NOMO-1 treated with dmso at 0.1 percent for 144 hours (cell line): ENCODE measurements at regions not wholly inside any gene's neighbourhood (a gene's known extent, or its start where the extent isn't known, plus 50 kb on each side); places are given as distances from the start of the nearest gene placed in this dataset.
"Not testable (repeated sequence)": the region's sequence is repeated elsewhere in the genome, so short reads cannot be mapped to it uniquely, and the experiment has no call there.

Experiments
- DNase-seq: peaks from one replicate; lab custom pipeline; 2025; ENCODE audit not compliant: unreplicated experiment; lab: John Stamatoyannopoulos, UW

- DNase-seq: no peak
Measured at GRCh38 chr15:26261966-26262365, 398.8 kb upstream of the ATP10A start.

DNA sequence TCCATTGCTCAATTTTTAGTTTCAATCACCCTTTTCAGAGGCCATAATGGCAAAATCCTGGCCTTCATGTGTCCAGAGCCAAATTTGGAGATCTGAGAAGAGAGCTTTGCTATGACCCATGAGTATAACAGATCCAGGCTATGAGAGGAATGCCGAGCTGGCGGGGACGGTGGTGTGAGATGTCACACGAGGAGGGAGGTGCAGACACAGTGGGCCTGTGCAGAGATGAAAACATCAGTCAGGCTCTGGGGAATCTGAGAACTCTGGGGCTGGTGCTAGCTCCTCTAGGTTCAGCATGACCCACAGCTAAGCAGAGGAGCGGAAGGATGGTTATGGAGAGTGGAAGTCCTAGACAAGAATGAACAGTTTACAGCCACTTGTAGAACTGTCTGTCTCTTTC, 398.3 kb upstream of the ATP10A start:
- no peak for DNase-seq

DNA sequence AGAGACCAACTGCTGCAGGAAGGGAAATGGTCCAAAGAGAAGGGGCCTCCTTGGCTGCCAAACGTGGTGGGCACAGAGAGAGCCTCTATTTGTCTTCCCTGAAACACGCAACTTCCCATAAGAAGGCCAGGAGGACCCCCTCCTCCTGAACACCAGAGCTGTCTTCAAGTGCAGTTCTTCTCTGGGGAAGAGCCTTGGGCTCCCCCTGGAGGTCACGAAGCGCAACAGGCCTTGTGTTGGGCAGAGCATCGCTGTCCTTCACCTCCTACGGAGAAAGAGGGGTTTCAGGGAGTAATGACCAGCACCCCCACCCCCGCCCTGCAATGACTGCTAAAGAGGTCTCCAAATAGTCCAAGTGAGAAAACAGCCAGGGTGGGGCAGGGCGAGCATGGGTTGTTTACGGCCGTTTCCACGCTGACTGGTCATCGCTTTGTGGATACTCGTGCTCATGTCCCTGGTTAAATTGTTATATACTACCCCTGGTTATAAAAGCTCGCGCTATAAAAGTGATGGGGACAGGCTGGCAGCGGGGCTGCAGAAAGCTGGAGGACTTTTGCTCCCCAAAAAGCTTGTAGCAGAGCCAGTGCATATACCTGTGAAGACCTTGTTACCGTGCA, 397.5 kb upstream of the ATP10A start:
- no peak for DNase-seq

DNA sequence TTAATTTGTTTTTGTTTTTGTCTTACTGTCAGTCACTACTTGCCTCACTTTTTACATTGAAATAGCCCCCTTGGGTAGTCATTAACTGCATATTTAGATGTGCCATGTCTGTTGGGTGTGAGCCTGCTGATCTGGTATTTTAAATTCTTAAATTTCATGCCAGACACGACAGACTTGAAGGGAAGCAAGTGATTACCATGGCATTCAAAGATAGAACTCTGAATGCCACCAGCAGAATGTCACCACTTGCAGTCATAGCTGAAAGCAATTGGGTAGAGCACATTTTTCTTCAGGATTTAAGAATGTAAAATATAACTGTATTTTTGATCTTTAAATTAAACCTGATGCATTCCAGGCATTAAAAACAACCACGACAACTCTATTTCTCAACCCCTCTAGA, 396.5 kb upstream of the ATP10A start:
- DNase-seq: no peak

GRCh38 chr15:26244782-26245181, 381.7 kb upstream of the ATP10A start:
- DNase-seq: not testable (repeated sequence)

DNA sequence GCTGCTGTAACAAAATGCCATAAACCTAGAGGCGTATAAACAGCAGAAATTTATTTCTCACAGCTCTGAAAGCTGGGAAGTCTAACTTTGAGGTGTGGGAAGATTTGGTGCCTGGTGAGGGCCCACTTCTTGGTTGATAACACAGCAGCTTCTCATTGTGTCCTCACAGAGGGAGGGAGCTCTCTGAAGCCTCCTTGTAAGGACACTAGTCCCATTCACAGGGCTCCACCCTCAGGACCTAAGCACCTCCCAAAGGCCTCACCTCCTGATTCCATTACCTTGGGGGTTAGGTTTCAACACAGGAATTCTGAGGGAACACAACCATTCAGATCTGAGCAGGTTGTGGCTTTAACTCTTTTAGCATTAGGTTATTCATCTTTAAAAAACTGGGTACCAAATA, 380.3 kb upstream of the ATP10A start:
- no peak for DNase-seq

- DNase-seq: no peak
Measured at GRCh38 chr15:26242565-26243071, 379.5 kb upstream of the ATP10A start.

DNA sequence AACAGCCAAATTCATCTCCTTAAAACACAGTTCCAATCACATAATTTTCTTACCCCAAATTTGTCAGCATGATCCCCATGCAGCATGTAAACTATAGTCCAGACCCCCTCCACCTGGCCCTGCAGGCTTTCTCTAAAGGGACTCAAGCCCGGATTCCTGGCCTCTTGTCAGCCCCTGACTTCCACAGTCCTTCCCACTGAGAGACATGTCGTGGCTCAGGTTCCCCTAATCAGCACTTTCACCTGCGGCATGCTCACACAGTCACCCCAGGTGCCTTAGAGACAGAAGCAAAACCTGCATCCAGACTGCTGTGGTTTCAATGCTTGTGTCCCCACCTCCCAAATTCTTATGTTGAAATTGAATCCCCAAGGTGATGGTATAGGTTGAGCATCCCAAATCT, 372.7 kb upstream of the ATP10A start:
- DNase-seq: no peak

GRCh38 chr15:26234976-26235767, 372.0 kb upstream of the ATP10A start:
- no peak for DNase-seq

- no peak for DNase-seq
Measured at GRCh38 chr15:26232691-26233090, 369.6 kb upstream of the ATP10A start.

- DNase-seq: no peak
Measured at GRCh38 chr15:26231096-26231495, 368.0 kb upstream of the ATP10A start.

GRCh38 chr15:26224266-26224665, 361.1 kb upstream of the ATP10A start:
- no peak for DNase-seq

DNA sequence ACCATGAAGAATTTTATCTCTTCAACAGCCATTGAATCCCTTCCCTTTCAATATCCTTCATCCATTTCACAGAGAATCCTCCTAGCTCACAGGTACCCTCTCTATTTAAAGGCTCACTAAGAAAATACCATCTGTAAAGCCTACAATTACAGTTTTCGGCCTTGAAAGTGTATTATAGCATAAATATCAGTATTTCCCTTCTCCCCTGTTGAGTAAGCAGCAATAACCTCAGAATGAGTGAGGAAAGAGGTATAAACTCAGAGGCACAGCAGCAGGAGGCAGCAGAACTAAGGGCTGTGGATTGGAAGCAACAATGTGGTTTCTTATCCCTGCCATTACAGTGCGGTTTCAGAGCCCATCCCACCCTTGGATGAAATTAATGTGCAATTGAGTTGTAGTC, 360.6 kb upstream of the ATP10A start:
- no peak for DNase-seq

DNA sequence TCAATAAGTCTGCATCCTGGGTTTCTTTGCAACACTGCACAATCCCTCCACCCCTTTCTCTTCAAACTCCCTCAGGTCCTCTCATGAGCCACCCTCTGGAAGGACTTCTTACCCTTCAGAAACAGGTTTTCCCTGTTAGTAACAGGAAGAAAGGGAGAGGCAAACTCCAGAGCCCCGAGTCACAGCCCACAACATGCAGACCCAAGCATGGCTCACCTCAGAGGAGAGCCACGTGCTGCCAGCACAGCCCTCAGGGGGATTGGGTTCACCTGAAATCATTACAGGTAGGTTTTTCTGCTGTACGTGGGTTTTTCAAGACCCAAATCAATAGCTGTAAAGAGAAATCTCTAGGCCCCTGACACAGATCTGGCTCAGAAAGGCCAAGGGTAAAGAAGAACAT, 359.7 kb upstream of the ATP10A start:
- DNase-seq: no peak

DNA sequence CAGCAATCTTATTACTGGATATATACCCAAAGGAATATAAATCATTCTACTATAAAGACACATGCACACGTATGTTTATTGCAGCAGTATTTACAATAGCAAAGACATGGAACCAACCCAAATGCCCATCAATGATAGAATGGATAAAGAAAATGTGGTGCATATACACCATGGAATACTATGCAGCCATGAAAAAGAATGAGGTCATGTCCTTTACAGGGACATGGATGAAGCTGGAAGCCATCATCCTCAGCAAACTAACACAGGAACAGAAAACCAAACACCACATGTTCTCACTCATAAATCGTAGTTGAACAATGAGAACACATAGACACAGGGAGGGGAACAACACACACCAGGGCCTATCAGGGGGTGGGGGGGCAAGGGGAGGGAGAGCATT, 353.9 kb upstream of the ATP10A start:
- DNase-seq: not testable (repeated sequence)

DNA sequence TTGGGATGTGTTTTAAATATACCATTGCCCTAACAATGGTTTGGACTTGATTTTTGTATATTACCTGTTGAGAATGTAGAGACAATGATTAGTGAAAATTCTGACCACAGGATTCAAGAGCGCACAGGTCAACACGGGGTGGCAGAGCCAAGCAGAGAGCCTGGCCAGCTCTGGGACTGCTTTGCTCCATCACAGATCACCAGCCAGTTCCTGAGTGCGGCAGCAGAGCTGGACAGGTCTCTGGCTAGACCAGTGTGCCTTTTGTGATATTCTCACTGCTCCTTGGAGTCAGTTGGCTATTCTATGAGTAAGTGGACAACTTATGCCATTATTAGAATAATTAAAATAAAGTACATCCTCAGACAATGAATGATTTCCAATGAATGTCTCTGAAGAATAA, 351.2 kb upstream of the ATP10A start:
- DNase-seq: no peak

- no peak for DNase-seq
Measured at GRCh38 chr15:26213427-26213826, 350.3 kb upstream of the ATP10A start.

DNA sequence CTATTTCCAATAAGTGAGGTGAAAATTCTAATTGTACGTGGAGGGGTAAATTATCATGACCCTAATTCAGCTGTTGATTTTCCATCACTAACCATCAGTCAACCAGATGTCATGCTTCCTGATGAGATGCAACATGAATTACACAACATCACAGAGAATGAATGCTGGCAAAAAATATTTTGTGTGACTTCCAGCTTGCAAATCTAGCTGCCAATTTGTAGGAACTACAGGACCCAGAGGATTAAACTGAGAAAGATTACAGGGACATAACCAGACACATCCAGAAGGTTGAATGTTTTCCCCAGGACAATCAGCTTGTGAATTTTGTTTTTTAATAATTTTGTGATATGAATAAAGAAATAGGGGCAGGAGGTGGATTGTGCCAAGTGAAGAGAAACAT, 349.0 kb upstream of the ATP10A start:
- DNase-seq: no peak

- DNase-seq: no peak
Measured at GRCh38 chr15:26210980-26211379, 347.9 kb upstream of the ATP10A start.

DNA sequence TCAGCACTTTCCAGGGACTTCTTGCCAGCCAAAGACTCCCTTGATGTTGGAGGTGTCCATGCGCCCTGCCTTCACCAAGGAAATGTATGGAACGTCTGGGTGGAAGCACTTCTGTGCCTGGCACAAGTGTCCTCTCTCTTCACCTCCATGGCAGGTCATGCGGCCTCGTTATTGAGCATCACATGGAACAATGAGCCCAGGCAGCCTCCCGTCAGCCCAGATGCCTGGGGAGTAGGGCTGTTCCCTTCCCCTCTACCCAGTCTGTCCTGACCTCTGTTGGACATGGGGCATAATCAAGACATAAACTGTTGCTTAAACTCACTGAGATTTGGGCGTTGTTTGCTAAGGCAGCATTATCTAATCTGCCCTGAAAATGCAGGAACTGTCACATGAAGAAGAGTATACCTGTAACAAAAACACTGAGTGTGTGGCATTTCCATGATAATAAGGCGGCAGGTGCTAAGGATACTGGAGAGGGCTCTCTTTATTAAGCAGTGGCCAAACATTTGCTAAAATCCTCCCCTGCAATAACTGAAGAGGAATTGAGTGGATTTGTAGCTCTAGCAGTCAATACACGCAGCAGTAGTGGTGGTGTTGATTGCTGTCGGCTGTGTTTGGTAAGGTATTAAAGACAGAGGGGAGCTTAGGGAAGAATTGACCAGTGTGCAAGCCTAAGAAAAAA, 338.2 kb upstream of the ATP10A start:
- DNase-seq: no peak

DNA sequence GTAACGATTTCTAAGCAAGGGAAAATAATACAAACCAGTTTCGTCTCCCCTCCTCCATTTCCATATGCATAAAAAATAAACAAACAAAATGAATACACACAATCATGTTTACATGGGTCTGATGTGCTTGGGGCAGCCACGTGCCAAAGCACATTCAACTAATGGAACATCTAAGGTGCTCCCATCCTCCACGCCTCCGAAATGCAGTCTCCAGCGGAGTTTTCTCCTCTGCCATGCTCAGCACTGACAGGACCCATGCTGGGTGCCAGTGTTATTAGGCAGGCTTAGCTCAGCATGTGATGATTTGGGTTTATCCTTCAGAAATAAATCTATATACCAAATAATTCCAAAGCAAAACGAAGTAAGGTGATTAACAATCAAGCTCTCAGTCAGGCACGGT, 337.3 kb upstream of the ATP10A start:
- DNase-seq: no peak

DNA sequence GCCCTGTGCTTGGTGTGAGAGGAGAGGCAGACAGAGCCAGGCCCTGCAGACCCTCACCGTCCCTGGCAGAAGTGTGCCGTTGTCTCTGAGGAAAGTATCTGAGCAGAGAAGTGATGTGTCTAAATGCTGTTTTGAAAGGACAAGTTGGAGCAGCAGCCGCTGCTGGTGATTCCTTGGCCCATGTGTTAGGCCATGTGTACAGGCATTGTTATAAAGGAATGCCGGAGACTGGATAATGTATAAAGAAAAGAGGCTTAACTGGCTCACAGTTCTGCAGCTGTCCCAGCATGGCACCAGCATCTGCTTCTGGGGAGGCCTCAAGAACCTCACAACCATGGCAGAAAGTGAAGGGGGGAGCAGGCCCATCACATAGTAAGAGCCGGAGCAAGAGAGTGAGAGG, 334.6 kb upstream of the ATP10A start:
- no peak for DNase-seq
